Immature natural killer cell (primary cell): ENCODE measurements at regions not wholly inside any gene's neighbourhood (a gene's known extent, or its start where the extent isn't known, plus 50 kb on each side); places are given as distances from the start of the nearest gene placed in this dataset.

Experiments
- DNase-seq, 3 donors: peaks; one replicate each; pipeline ENCODE4 v3.0.0; 2022; ENCODE audit warnings: mixed read lengths in 1 of 3
- H3K27ac Mint-ChIP-seq, 6 donors: one replicate each; pipeline ENCODE4 v1.8.0; 2020; ENCODE audit warnings: mixed read lengths in 6 of 6, mild to moderate bottlenecking in 5 of 6, inconsistent platforms in 4 of 6, moderate library complexity in 3 of 6
- H3K27me3 Mint-ChIP-seq, 3 donors: one replicate each; pipeline ENCODE4 v1.8.0; 2020 to 2021; ENCODE audit warnings: low read depth in 3 of 3, mild to moderate bottlenecking in 3 of 3, mixed read lengths in 3 of 3, moderate library complexity in 3 of 3, inconsistent platforms in 1 of 3
- H3K36me3 Mint-ChIP-seq, 3 donors: one replicate each; pipeline ENCODE4 v1.8.0; 2020; ENCODE audit warnings: mixed read lengths in 3 of 3, inconsistent platforms in 2 of 3, mild to moderate bottlenecking in 2 of 3
- H3K4me1 Mint-ChIP-seq, 2 donors: one replicate each; pipeline ENCODE4 v1.8.0; 2020; ENCODE audit warnings: inconsistent platforms in 2 of 2, mild to moderate bottlenecking in 2 of 2, mixed read lengths in 2 of 2, moderate library complexity in 1 of 2
- H3K4me3 Mint-ChIP-seq, 5 donors: one replicate each; pipeline ENCODE4 v1.8.0; 2020; ENCODE audit warnings: mild to moderate bottlenecking in 5 of 5, mixed read lengths in 5 of 5, inconsistent platforms in 3 of 5, moderate library complexity in 3 of 5
- H3K9me3 Mint-ChIP-seq, 6 donors: one replicate each; pipeline ENCODE4 v1.8.0; 2020; ENCODE audit warnings: mild to moderate bottlenecking in 6 of 6, mixed read lengths in 6 of 6, inconsistent platforms in 4 of 6, moderate library complexity in 3 of 6

GRCh38 chr4:148770848-148771247 is 328.6 kb upstream of the NR3C2 start:
- Mint-ChIP-seq H3K4me1 (no peaks in the 10 kb centered on the region), H3K27ac (no peak overlapping the region), H3K27me3 (no peaks in the 10 kb centered on the region), H3K36me3 (no peaks in the 10 kb centered on the region), H3K4me3 (no peak overlapping the region), H3K9me3 (peaks cover 0 to 5% (median under 1%) of the 10 kb centered on the region in 6 donors)
- DNase-seq, result no peak

- no peak for DNase-seq
- Mint-ChIP-seq H3K27me3 (no peaks in the 10 kb centered on the region), H3K4me3 (no peak overlapping the region), H3K4me1 (no peaks in the 10 kb centered on the region), H3K36me3 (no peaks in the 10 kb centered on the region), H3K27ac (no peak overlapping the region), H3K9me3 (peaks cover 0 to 5% (median under 1%) of the 10 kb centered on the region in 6 donors)
Measured at GRCh38 chr4:148770377-148770776, 328.2 kb upstream of the NR3C2 start.

GRCh38 chr4:148764720-148765119 is 322.5 kb upstream of the NR3C2 start:
- Mint-ChIP-seq H3K9me3 (peaks cover 2 to 27% (median 7%) of the 10 kb centered on the region in 6 donors), H3K4me1 (no peaks in the 10 kb centered on the region), H3K36me3 (no peaks in the 10 kb centered on the region), H3K4me3 (no peak overlapping the region), H3K27me3 (peaks cover 0 to 2% (median 0%) of the 10 kb centered on the region in 3 donors), H3K27ac (no peak overlapping the region)
- no peak for DNase-seq

GRCh38 chr4:148757171-148757570 is 315.0 kb upstream of the NR3C2 start:
- Mint-ChIP-seq H3K9me3 (peaks cover 0 to 36% (median 12%) of the 10 kb centered on the region in 6 donors), H3K4me3 (no peak overlapping the region), H3K4me1 (no peaks in the 10 kb centered on the region)

GRCh38 chr4:148749403-148749802 is 307.2 kb upstream of the NR3C2 start:
- Mint-ChIP-seq H3K27ac (no peak overlapping the region), H3K27me3 (peaks cover 0 to 2% (median 0%) of the 10 kb centered on the region in 3 donors), H3K4me3 (no peak overlapping the region), H3K4me1 (no peaks in the 10 kb centered on the region), H3K9me3 (peaks cover 0 to 7% (median 1%) of the 10 kb centered on the region in 6 donors), H3K36me3 (no peaks in the 10 kb centered on the region)
- DNase-seq, result no peak

More at GRCh38 chr4:148757171-148757570, 315.0 kb upstream of the NR3C2 start:
- H3K27ac Mint-ChIP-seq, result no peak overlapping the region
- H3K36me3 Mint-ChIP-seq, result no peaks in the 10 kb centered on the region
- DNase-seq, result no peak
- peaks cover 0 to 2% (median 0%) of the 10 kb centered on the region in 3 donors for H3K27me3 Mint-ChIP-seq

GRCh38 chr4:148747721-148748268 is 305.6 kb upstream of the NR3C2 start:
- Mint-ChIP-seq H3K27ac (no peak overlapping the region), H3K27me3 (peaks cover 0 to 2% (median 2%) of the 10 kb centered on the region in 3 donors), H3K4me3 (no peak overlapping the region), H3K9me3 (peaks cover 0 to 9% (median 1%) of the 10 kb centered on the region in 6 donors), H3K4me1 (no peaks in the 10 kb centered on the region), H3K36me3 (no peaks in the 10 kb centered on the region)
- DNase-seq, result no peak

- H3K27me3 Mint-ChIP-seq, result peaks cover 0 to 2% (median 0%) of the 10 kb centered on the region in 3 donors
- peaks cover 8 to 23% (median 11%) of the 10 kb centered on the region in 6 donors for H3K9me3 Mint-ChIP-seq
- DNase-seq, result no peak
- H3K4me1 Mint-ChIP-seq, result no peaks in the 10 kb centered on the region
- no peaks in the 10 kb centered on the region for H3K36me3 Mint-ChIP-seq
- no peak overlapping the region for H3K27ac Mint-ChIP-seq
- no peak overlapping the region for H3K4me3 Mint-ChIP-seq
Measured at GRCh38 chr4:148740701-148741100, 298.5 kb upstream of the NR3C2 start.

- Mint-ChIP-seq H3K27ac (no peak overlapping the region), H3K27me3 (no peaks in the 10 kb centered on the region), H3K4me3 (no peak overlapping the region), H3K4me1 (no peaks in the 10 kb centered on the region), H3K36me3 (no peaks in the 10 kb centered on the region), H3K9me3 (peaks cover 8 to 23% (median 10%) of the 10 kb centered on the region in 6 donors)
- no peak for DNase-seq
Measured at GRCh38 chr4:148737061-148737770, 295.0 kb upstream of the NR3C2 start.

GRCh38 chr4:148735432-148736155 is 293.4 kb upstream of the NR3C2 start:
- H3K36me3 Mint-ChIP-seq, result no peaks in the 10 kb centered on the region
- H3K4me3 Mint-ChIP-seq, result no peak overlapping the region
- no peaks in the 10 kb centered on the region for H3K4me1 Mint-ChIP-seq
- H3K27me3 Mint-ChIP-seq, result peaks cover 0 to 2% (median 0%) of the 10 kb centered on the region in 3 donors
- peaks cover 8 to 21% (median 11%) of the 10 kb centered on the region in 6 donors for H3K9me3 Mint-ChIP-seq
- DNase-seq, result no peak
- no peak overlapping the region for H3K27ac Mint-ChIP-seq

GRCh38 chr4:148730766-148731165 is 288.6 kb upstream of the NR3C2 start:
- H3K9me3 Mint-ChIP-seq, result peaks cover 0 to 14% (median 5%) of the 10 kb centered on the region in 6 donors
- H3K27ac Mint-ChIP-seq, result no peak overlapping the region
- no peaks in the 10 kb centered on the region for H3K36me3 Mint-ChIP-seq
- DNase-seq, result no peak
- no peak overlapping the region for H3K4me3 Mint-ChIP-seq
- peaks cover 0 to 2% (median 0%) of the 10 kb centered on the region in 3 donors for H3K27me3 Mint-ChIP-seq
- no peaks in the 10 kb centered on the region for H3K4me1 Mint-ChIP-seq

GRCh38 chr4:148730082-148730640 is 287.9 kb upstream of the NR3C2 start:
- Mint-ChIP-seq H3K36me3 (no peaks in the 10 kb centered on the region), H3K4me1 (no peaks in the 10 kb centered on the region), H3K9me3 (peaks cover 0 to 14% (median 5%) of the 10 kb centered on the region in 6 donors), H3K4me3 (no peak overlapping the region), H3K27ac (no peak overlapping the region), H3K27me3 (peaks cover 0 to 2% (median 0%) of the 10 kb centered on the region in 3 donors)
- no peak for DNase-seq

- Mint-ChIP-seq H3K4me3 (no peak overlapping the region), H3K9me3 (peaks cover 3 to 12% (median 6%) of the 10 kb centered on the region in 6 donors), H3K36me3 (no peaks in the 10 kb centered on the region), H3K27me3 (no peaks in the 10 kb centered on the region), H3K27ac (no peak overlapping the region), H3K4me1 (no peaks in the 10 kb centered on the region)
- no peak for DNase-seq
Measured at GRCh38 chr4:148717988-148718387, 275.8 kb upstream of the NR3C2 start.

GRCh38 chr4:148716431-148717052 is 274.3 kb upstream of the NR3C2 start:
- no peaks in the 10 kb centered on the region for H3K4me1 Mint-ChIP-seq
- no peaks in the 10 kb centered on the region for H3K27me3 Mint-ChIP-seq
- no peak overlapping the region for H3K27ac Mint-ChIP-seq

More at GRCh38 chr4:148716431-148717052, 274.3 kb upstream of the NR3C2 start:
- no peak for DNase-seq
- Mint-ChIP-seq H3K9me3 (peaks cover 2 to 8% (median 6%) of the 10 kb centered on the region in 6 donors), H3K36me3 (no peaks in the 10 kb centered on the region), H3K4me3 (no peak overlapping the region)
